Chondrocyte (in vitro differentiated cells): ENCODE measurements at regions not wholly inside any gene's neighbourhood (a gene's known extent, or its start where the extent isn't known, plus 50 kb on each side); places are given as distances from the start of the nearest gene placed in this dataset.

ENCODE experiments used
- DNase-seq: peaks from one replicate; pipeline ENCODE4 v3.0.0; 2021; ENCODE audit warnings: mixed read lengths, low spot score
- H3K27ac Mint-ChIP-seq: one replicate; pipeline ENCODE4 v1.8.0; 2021; ENCODE audit warnings: mild to moderate bottlenecking, moderate library complexity, mixed read lengths; ENCODE audit not compliant: unreplicated experiment
- H3K27me3 Mint-ChIP-seq: 2 replicates; pipeline ENCODE4 v1.8.0; 2021; ENCODE audit warnings: low read depth, mixed read lengths
- H3K36me3 Mint-ChIP-seq: 2 replicates; pipeline ENCODE4 v1.8.0; 2021; ENCODE audit warnings: low read depth, mixed read lengths
- H3K4me1 Mint-ChIP-seq: 2 replicates; pipeline ENCODE4 v1.8.0; 2021; ENCODE audit warnings: low read depth, mild to moderate bottlenecking, mixed read lengths
- H3K4me3 Mint-ChIP-seq: one replicate; pipeline ENCODE4 v1.8.0; 2021; ENCODE audit warnings: mild to moderate bottlenecking, moderate library complexity, mixed read lengths; ENCODE audit not compliant: unreplicated experiment
- H3K9me3 Mint-ChIP-seq: 2 replicates; pipeline ENCODE4 v1.8.0; 2021; ENCODE audit warnings: low read depth, mixed read lengths
- CTCF ChIP-seq: fragments of 200-600 bp; sonication (generic); IDR thresholded peaks from 2 replicates; pipeline ENCODE4 v1.5.0; 2021; ENCODE audit warnings: antibody characterized with exemption, mild to moderate bottlenecking, moderate library complexity

DNA sequence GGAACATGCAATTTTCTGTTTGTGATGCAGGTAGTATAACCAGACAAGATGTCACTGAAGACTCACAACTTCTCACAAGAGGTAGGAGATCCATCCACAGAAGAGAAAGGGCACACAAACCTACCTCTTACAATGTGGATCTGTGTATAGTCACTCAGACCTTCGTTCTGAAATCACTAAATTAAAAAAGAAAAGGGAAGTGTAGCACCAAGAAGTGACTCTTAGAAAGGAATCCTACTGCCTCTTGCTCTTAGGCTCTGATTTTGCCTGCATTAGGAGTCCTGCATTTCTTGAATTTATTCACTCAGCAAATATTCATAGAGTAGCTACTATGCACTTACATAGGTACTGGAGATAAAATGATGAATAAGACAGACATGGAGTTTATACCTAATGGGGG, 347.6 kb downstream of the BMP4 start:
- Mint-ChIP-seq H3K36me3 (no peaks in the 10 kb centered on the region), H3K27me3 (no peaks in the 10 kb centered on the region), H3K4me1 (peaks cover 16% of the 10 kb centered on the region), H3K4me3 (no peak overlapping the region), H3K27ac (no peak overlapping the region), H3K9me3 (no peaks in the 10 kb centered on the region)
- DNase-seq, result no peak
- TF ChIP-seq CTCF, result no peak

DNA sequence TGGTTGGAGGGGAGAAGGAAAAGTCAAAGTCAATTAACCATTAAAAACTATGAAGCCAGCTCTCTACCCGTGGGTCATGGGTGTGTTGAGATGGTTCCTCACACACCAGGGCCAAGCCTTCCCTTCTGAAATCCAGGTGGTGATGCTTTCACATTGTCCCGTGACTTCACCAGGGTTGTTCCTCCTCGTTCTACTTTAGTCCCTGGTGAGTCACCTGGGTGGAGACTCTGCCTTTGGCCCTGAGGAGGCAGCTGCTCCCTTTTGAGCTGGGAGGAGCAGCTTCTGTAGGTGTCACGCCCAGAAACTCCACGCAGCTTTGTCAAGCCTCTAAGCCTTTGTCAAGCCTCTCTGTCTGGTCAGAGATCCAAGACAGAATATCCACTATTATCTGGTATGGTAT, 348.3 kb downstream of the BMP4 start:
- Mint-ChIP-seq H3K27ac (no peak overlapping the region), H3K36me3 (no peaks in the 10 kb centered on the region), H3K27me3 (no peaks in the 10 kb centered on the region), H3K4me1 (peaks cover 11% of the 10 kb centered on the region), H3K9me3 (no peaks in the 10 kb centered on the region), H3K4me3 (no peak overlapping the region)
- no peak for TF ChIP-seq CTCF
- DNase-seq, result no peak

DNA sequence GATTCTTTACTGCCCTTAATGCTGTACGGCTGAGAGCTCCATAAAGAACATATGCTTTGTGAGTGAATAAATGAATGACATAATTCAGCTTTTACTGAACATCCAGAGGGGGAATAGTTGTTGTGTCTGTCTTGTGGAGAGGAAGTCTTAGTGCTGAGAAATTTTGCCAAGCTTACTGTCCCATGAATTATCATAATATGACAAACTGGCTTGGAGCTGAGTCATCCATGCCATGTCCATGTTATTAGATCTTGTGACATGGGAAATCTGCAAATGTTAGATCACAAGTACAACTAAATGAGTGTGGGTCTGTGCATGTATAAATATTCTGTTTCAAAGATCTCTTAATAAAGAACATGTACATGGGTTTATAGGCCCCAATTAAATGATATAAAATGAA, 350.4 kb downstream of the BMP4 start:
- Mint-ChIP-seq H3K27me3 (peaks cover 8% of the 10 kb centered on the region), H3K36me3 (peaks cover 2% of the 10 kb centered on the region), H3K27ac (no peak overlapping the region), H3K4me3 (no peak overlapping the region), H3K4me1 (peaks cover 11% of the 10 kb centered on the region), H3K9me3 (no peaks in the 10 kb centered on the region)
- no peak for TF ChIP-seq CTCF
- no peak for DNase-seq

DNA sequence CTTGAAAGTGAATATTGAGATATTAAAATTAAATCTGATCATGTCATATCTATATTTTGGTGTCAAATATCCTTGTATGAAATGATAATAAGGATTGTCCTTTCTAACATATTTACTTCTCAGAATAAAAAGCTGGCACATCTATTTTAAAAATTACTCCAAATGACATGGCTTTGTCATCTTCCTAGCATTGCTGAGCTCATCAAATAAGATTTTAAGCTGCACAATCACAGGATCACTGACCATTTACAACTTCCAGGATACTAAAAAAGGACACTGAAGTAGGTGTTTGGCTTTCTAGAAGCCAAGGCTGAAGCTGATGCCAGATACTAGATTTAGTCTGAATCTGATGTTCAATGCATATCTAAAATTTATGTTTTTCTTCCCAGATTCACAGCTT, 351.1 kb downstream of the BMP4 start:
- peaks cover 8% of the 10 kb centered on the region for H3K27me3 Mint-ChIP-seq
- H3K4me1 Mint-ChIP-seq, result peaks cover 7% of the 10 kb centered on the region
- no peak overlapping the region for H3K27ac Mint-ChIP-seq
- no peak overlapping the region for H3K4me3 Mint-ChIP-seq
- DNase-seq, result no peak
- no peaks in the 10 kb centered on the region for H3K9me3 Mint-ChIP-seq
- peaks cover 2% of the 10 kb centered on the region for H3K36me3 Mint-ChIP-seq
- TF ChIP-seq CTCF, result no peak

GRCh38 chr14:53603994-53604393, 352.6 kb downstream of the BMP4 start:
- peaks cover 8% of the 10 kb centered on the region for H3K27me3 Mint-ChIP-seq
- TF ChIP-seq CTCF, result no peak
- no peak for DNase-seq
- H3K27ac Mint-ChIP-seq, result no peak overlapping the region
- no peak overlapping the region for H3K4me3 Mint-ChIP-seq
- peaks cover 2% of the 10 kb centered on the region for H3K36me3 Mint-ChIP-seq
- no peaks in the 10 kb centered on the region for H3K9me3 Mint-ChIP-seq
- H3K4me1 Mint-ChIP-seq, result peaks cover 13% of the 10 kb centered on the region
